AG04450 (cell line): ENCODE measurements at regions not wholly inside any gene's neighbourhood (a gene's known extent, or its start where the extent isn't known, plus 50 kb on each side); places are given as distances from the start of the nearest gene placed in this dataset.

Source experiments
- CTCF ChIA-PET: fragments of 300-600, 350-600 bp; formaldehyde crosslinking; extraction: SDS; loops from one replicate; lab custom pipeline; 2022; ENCODE audit warnings: antibody characterized with exemption, inconsistent platforms; lab: Charles Lee
- POLR2A ChIA-PET: fragments of 350-600 bp; formaldehyde crosslinking; extraction: SDS; loops from one replicate; lab custom pipeline; 2021; ENCODE audit warnings: antibody characterized with exemption, inconsistent platforms; lab: Yijun Ruan, JAX
- DNase-seq: peaks from one replicate; pipeline ENCODE4 v3.0.0-alpha.2; 2011; ENCODE audit warnings: low read depth, low spot score
- H3K27ac ChIP-seq: one replicate; pipeline ENCODE4 v1.5.1; 2012; ENCODE audit warnings: low read depth, low read length, control low read depth
- H3K27me3 ChIP-seq: one replicate; pipeline ENCODE4 v1.6.0; 2012; ENCODE audit warnings: low read length; ENCODE audit not compliant: control insufficient read depth, insufficient read depth
- H3K4me3 ChIP-seq: 2 replicates; pipeline ENCODE4 v1.5.1; 2011; ENCODE audit warnings: mild to moderate bottlenecking, low read depth, low read length, control low read depth
- H3K9me3 ChIP-seq: 2 replicates; pipeline ENCODE4 v1.5.1; 2012; ENCODE audit warnings: low read length; ENCODE audit not compliant: control insufficient read depth, insufficient read depth
- CTCF ChIP-seq: IDR thresholded peaks from 2 replicates; pipeline ENCODE4 v1.5.1; 2011; ENCODE audit warnings: low read depth, low read length, control low read depth, inconsistent platforms

- Histone ChIP-seq H3K27me3 (no peaks in the 10 kb centered on the region), H3K27ac (no peak overlapping the region), H3K9me3 (peaks cover 14% of the 10 kb centered on the region; the same call in 1 of the 2 replicates), H3K4me3 (no peak overlapping the region)
- CTCF ChIA-PET, result no interaction called here
- TF ChIP-seq CTCF, result no peak
- DNase-seq, result no peak
- POLR2A ChIA-PET, result no interaction called here
These were observed 624.3 kb upstream of the LMCD1 start for GRCh38 chr3:7877312-7877711.

GRCh38 chr3:7879572-7879971 is 622.1 kb upstream of the LMCD1 start:
- TF ChIP-seq CTCF, result no peak
- Histone ChIP-seq H3K4me3 (no peak overlapping the region), H3K27ac (no peak overlapping the region), H3K27me3 (no peaks in the 10 kb centered on the region), H3K9me3 (peaks cover 24% of the 10 kb centered on the region)
- POLR2A ChIA-PET, result no interaction called here
- CTCF ChIA-PET, result no interaction called here
- no peak for DNase-seq

- TF ChIP-seq CTCF, result no peak
- H3K27me3 ChIP-seq, result no peaks in the 10 kb centered on the region
- DNase-seq, result no peak
- no peak overlapping the region for H3K27ac ChIP-seq
- no peak overlapping the region for H3K4me3 ChIP-seq
- CTCF ChIA-PET, result no interaction called here
- peaks cover 22% of the 10 kb centered on the region for H3K9me3 ChIP-seq
- POLR2A ChIA-PET, result no interaction called here
These were observed 619.7 kb upstream of the LMCD1 start for GRCh38 chr3:7881946-7882345.

- DNase-seq, result no peak
- ChIA-PET CTCF (no interaction called here), POLR2A (no interaction called here)
- Histone ChIP-seq H3K27me3 (no peaks in the 10 kb centered on the region), H3K9me3 (peaks cover 15% of the 10 kb centered on the region; the same call in 1 of the 2 replicates), H3K27ac (no peak overlapping the region), H3K4me3 (no peak overlapping the region)
- TF ChIP-seq CTCF, result no peak
These were observed 604.0 kb upstream of the LMCD1 start for GRCh38 chr3:7897655-7898054.

GRCh38 chr3:7913283-7913682 is 588.3 kb upstream of the LMCD1 start:
- DNase-seq, result no peak
- ChIA-PET CTCF (no interaction called here), POLR2A (no interaction called here)
- no peak overlapping the region for H3K4me3 ChIP-seq
- no peak overlapping the region for H3K27ac ChIP-seq
- TF ChIP-seq CTCF, result no peak
- no peaks in the 10 kb centered on the region for H3K27me3 ChIP-seq
- H3K9me3 ChIP-seq, result peaks cover 8% of the 10 kb centered on the region; the same call in 1 of the 2 replicates
